HCT116 (cell line): ENCODE measurements at regions not wholly inside any gene's neighbourhood (a gene's known extent, or its start where the extent isn't known, plus 50 kb on each side); places are given as distances from the start of the nearest gene placed in this dataset.

ENCODE experiments used
- ATAC-seq: fragments of 200-7000 bp; cut with Tn5 transposase; 2 replicates; pipeline ENCODE4 v1.9.1; 2020; ENCODE audit warnings: mild to moderate bottlenecking, moderate library complexity
- BruUV-seq: library from RNA; stranded (reverse); fragments of 400-500 nt; replicated peaks from 2 replicates; lab custom pipeline; 2021; lab: Mats Ljungman, UMichigan
- CTCF ChIA-PET: fragments of 300-600 bp; sonication (Branson Sonifier 250); formaldehyde crosslinking; loops from one replicate; lab custom pipeline; 2021; ENCODE audit warnings: antibody characterized with exemption; lab: Charles Lee
- POLR2A ChIA-PET: fragments of 300-600, 350-600 bp; sonication (Branson Sonifier 250); formaldehyde crosslinking; loops from one replicate; lab custom pipeline; 2021; ENCODE audit warnings: antibody characterized with exemption; lab: Charles Lee
- RAD21 ChIA-PET, 2 experiments: fragments of 300-600 bp; sonication (Branson Sonifier 250); formaldehyde crosslinking; loops; one replicate each; lab custom pipeline; 2023; ENCODE audit warnings: low total read pairs in 2 of 2; ENCODE audit not compliant: uncharacterized antibody in 2 of 2, unreplicated experiment in 2 of 2, low non-redundant PET in 1 of 2; lab: Charles Lee
- DNase-seq: peaks from one replicate; pipeline ENCODE4 v3.0.0-alpha.2; 2010; ENCODE audit warnings: low read depth, low spot score
- H2AFZ ChIP-seq: fragments of 200-600 bp; shearing (Covaris generic), sonication (generic); 2 replicates; pipeline ENCODE4 v1.6.1; 2017; ENCODE audit warnings: low read depth, mixed run types, mixed read lengths, antibody characterized with exemption, low read length; ENCODE audit not compliant: poor library complexity, severe bottlenecking
- H3K27ac ChIP-seq: 2 replicates; pipeline ENCODE4 v1.5.1; 2012; ENCODE audit warnings: low read depth, low read length
- H3K27me3 ChIP-seq: fragments of 200-600 bp; sonication (generic); 2 replicates; pipeline ENCODE4 v1.6.1; 2016; ENCODE audit warnings: mixed run types, low read length, mixed read lengths; ENCODE audit not compliant: insufficient read depth
- H3K36me3 ChIP-seq, 2 experiments: fragments of 200-500 bp in 1 of 2; fragments of 200-600 bp in 1 of 2; sonication (Bioruptor generic) in 1 of 2; sonication (generic) in 1 of 2; 2 replicates each; pipeline versions ENCODE4 v1.5.1 to v1.6.1; 2014 to 2016; ENCODE audit warnings: low read length in 2 of 2, inconsistent platforms in 1 of 2, mixed read lengths in 1 of 2, mixed run types in 1 of 2; ENCODE audit not compliant: insufficient read depth in 2 of 2, control insufficient read depth in 1 of 2
- H3K4me1 ChIP-seq, 2 experiments: fragments of 200-600 bp in 1 of 2; sonication (generic) in 1 of 2; 2 replicates each; pipeline versions ENCODE4 v1.5.1 to v1.6.1; 2012 to 2017; ENCODE audit warnings: low read length in 2 of 2, inconsistent platforms in 1 of 2, mild to moderate bottlenecking in 1 of 2, mixed read lengths in 1 of 2, mixed run types in 1 of 2, moderate library complexity in 1 of 2; ENCODE audit not compliant: insufficient read depth in 2 of 2, control insufficient read depth in 1 of 2
- H3K4me2 ChIP-seq: fragments of 200-600 bp; sonication (generic); 2 replicates; pipeline ENCODE4 v1.6.1; 2017; ENCODE audit warnings: mixed run types, low read length, mixed read lengths
- H3K4me3 ChIP-seq, 2 experiments: fragments of 200-600 bp in 1 of 2; sonication (generic) in 1 of 2; replicated peaks in 1 of 2; 2 replicates each; pipeline ENCODE4 v1.5.1; 2011 to 2016; ENCODE audit warnings: low read length in 2 of 2, control low read depth in 1 of 2, low read depth in 1 of 2, mild to moderate bottlenecking in 1 of 2, mixed read lengths in 1 of 2, mixed run types in 1 of 2
- H3K79me2 ChIP-seq: fragments of 200-600 bp; sonication (generic); 2 replicates; pipeline ENCODE4 v1.6.1; 2017; ENCODE audit warnings: mild to moderate bottlenecking, mixed run types, low read length, moderate library complexity, mixed read lengths; ENCODE audit not compliant: insufficient read depth
- H3K9ac ChIP-seq: fragments of 200-600 bp; sonication (generic); 2 replicates; pipeline ENCODE4 v1.6.1; 2016; ENCODE audit warnings: low read length, mixed read lengths
- H3K9me2 ChIP-seq: fragments of 200-600 bp; sonication (generic), shearing (Covaris generic); 2 replicates; pipeline ENCODE4 v1.6.1; 2017; ENCODE audit warnings: mixed run types, mild to moderate bottlenecking, moderate library complexity; ENCODE audit not compliant: insufficient read depth
- H3K9me3 ChIP-seq, 2 experiments: fragments of 200-500 bp in 1 of 2; fragments of 200-600 bp in 1 of 2; sonication (Bioruptor generic) in 1 of 2; sonication (generic) in 1 of 2; 2 replicates each; pipeline ENCODE4 v1.6.1; 2014 to 2017; ENCODE audit warnings: low read length in 2 of 2, mixed read lengths in 2 of 2, inconsistent platforms in 1 of 2, low read depth in 1 of 2, mild to moderate bottlenecking in 1 of 2, mixed run types in 1 of 2, moderate library complexity in 1 of 2; ENCODE audit not compliant: control insufficient read depth in 1 of 2, insufficient read depth in 1 of 2
- H4K20me1 ChIP-seq: fragments of 200-600 bp; sonication (generic), shearing (Covaris generic); 2 replicates; pipeline ENCODE4 v1.6.1; 2017; ENCODE audit warnings: mixed run types, mild to moderate bottlenecking, moderate library complexity; ENCODE audit not compliant: insufficient read depth
- ATF3 ChIP-seq: IDR thresholded peaks from 2 replicates; pipeline ENCODE4 v1.6.1; 2012
- CTCF ChIP-seq, 3 experiments: fragments of 200-600 bp in 1 of 3; sonication (generic) in 1 of 3; IDR thresholded peaks in 2 of 3; conservative IDR thresholded peaks in 1 of 3; 2 replicates each; pipeline ENCODE4 v1.5.1; 2012 to 2017; ENCODE audit warnings: low read depth in 2 of 3, low read length in 2 of 3, antibody characterized with exemption in 1 of 3, borderline replicate concordance in 1 of 3, control low read depth in 1 of 3, mild to moderate bottlenecking in 1 of 3, mixed read lengths in 1 of 3, mixed run types in 1 of 3, moderate library complexity in 1 of 3; ENCODE audit not compliant: insufficient read depth in 1 of 3
- JUND ChIP-seq: IDR thresholded peaks from 2 replicates; pipeline ENCODE4 v1.6.1; 2012
- RAD21 ChIP-seq: IDR thresholded peaks from 2 replicates; pipeline ENCODE4 v1.6.1; 2012; ENCODE audit warnings: low read depth, mild to moderate bottlenecking
- SP1 ChIP-seq: IDR thresholded peaks from 2 replicates; pipeline ENCODE4 v1.6.1; 2012; ENCODE audit warnings: low read depth
- intact Hi-C: fragments of 100-400 bp; cut with micrococcal nuclease; formaldehyde crosslinking; loops from 2 replicates; pipeline ENCODE4 v1.10.0; 2022

- RAD21 ChIA-PET: no interaction called here
- H3K79me2 ChIP-seq: no peaks in the 10 kb centered on the region
- H3K4me3 ChIP-seq: no peak overlapping the region
- no peaks in the 10 kb centered on the region for H3K9me2 ChIP-seq
- no peaks in the 10 kb centered on the region for H3K9me3 ChIP-seq
- H3K4me1 ChIP-seq: no peaks in the 10 kb centered on the region
- H3K9ac ChIP-seq: no peak overlapping the region
- TF ChIP-seq RAD21 (peak; percentile 56), ATF3 (no peak), CTCF (IDR thresholded peaks at IDR 0.05 in 2 of 3, conservative IDR thresholded peaks at IDR 0.05 in 1 of 3; ENCODE audit: borderline replicate concordance in 1 of 3, insufficient read depth in 1 of 3, low read depth in 2 of 3, low read length in 2 of 3) (peak; percentile 39 to 70 (median 66); a peak in 5 of 6 replicates)
- TF ChIP-seq, all 23 proteins: peak for 2
- BruUV-seq: no TSS peak
- intact Hi-C loops: loop anchor here (1.0 to 10.0 kb wide), 3 partner anchors 157 to 321 kb away; no protein-coding TSS in a partner anchor
- Histone ChIP-seq H3K27ac (no peak overlapping the region), H3K36me3 (no peaks in the 10 kb centered on the region), H3K4me2 (no peak overlapping the region), H3K27me3 (no peaks in the 10 kb centered on the region), H2AFZ (no peak overlapping the region), H4K20me1 (no peaks in the 10 kb centered on the region)
- ChIA-PET CTCF (interaction anchor here (0.8 to 1.0 kb wide), 4 partner anchors 8 to 157 kb away, joined by 3 to 4 read pairs (median 3); no protein-coding TSS in a partner anchor), POLR2A (no interaction called here)
- DNase-seq (peak; percentile 22), ATAC-seq (peak; percentile 55)
These were observed 534.2 kb downstream of the HACE1 start for GRCh38 chr6:104325341-104326172.

- ATAC-seq (no peak), DNase-seq (no peak)
- Histone ChIP-seq H3K36me3 (no peaks in the 10 kb centered on the region), H4K20me1 (no peaks in the 10 kb centered on the region), H3K27ac (no peak overlapping the region), H3K4me3 (no peak overlapping the region), H3K9me2 (no peaks in the 10 kb centered on the region), H3K9me3 (no peaks in the 10 kb centered on the region), H3K79me2 (no peaks in the 10 kb centered on the region), H3K4me1 (no peaks in the 10 kb centered on the region), H3K27me3 (no peaks in the 10 kb centered on the region), H3K9ac (no peak overlapping the region), H3K4me2 (no peak overlapping the region), H2AFZ (no peak overlapping the region)
- CTCF ChIA-PET: interaction anchor here (1.8 kb wide), 1 partner anchor 91 kb away, joined by 4 read pairs; no protein-coding TSS in a partner anchor
- TF ChIP-seq SP1 (no peak), JUND (no peak)
- no TSS peak for BruUV-seq
- intact Hi-C loops: loop anchor here (10.0 kb wide), 1 partner anchor 200 kb away; no protein-coding TSS in a partner anchor
- POLR2A ChIA-PET: no interaction called here
- RAD21 ChIA-PET: no interaction called here
These were observed 535.4 kb downstream of the HACE1 start for GRCh38 chr6:104324301-104324700.
